GM12878 (cell line): ENCODE measurements at regions not wholly inside any gene's neighbourhood (a gene's known extent, or its start where the extent isn't known, plus 50 kb on each side); places are given as distances from the start of the nearest gene placed in this dataset.
A peak's percentile ranks its signal among the peaks of the same experiment; 100 is the strongest.

Experiments
- ASH2L ChIP-seq: fragments of 300-600, 200-600 bp; sonication (generic); IDR thresholded peaks from 2 replicates; pipeline ENCODE4 v1.6.1; 2017; ENCODE audit warnings: low read depth, mild to moderate bottlenecking, borderline replicate concordance
- ATF7 ChIP-seq: fragments of 450-650 bp; IDR thresholded peaks from 2 replicates; pipeline ENCODE4 v1.6.1; 2016; ENCODE audit warnings: low read depth, mild to moderate bottlenecking
- BCL11A ChIP-seq: IDR thresholded peaks from 2 replicates; pipeline ENCODE4 v1.6.1; 2011; ENCODE audit warnings: low read depth, low read length
- CREM ChIP-seq: IDR thresholded peaks from 2 replicates; pipeline ENCODE4 v1.6.1; 2014; ENCODE audit warnings: antibody characterized with exemption, low read depth
- ETV6 ChIP-seq, 2 experiments: fragments of 450-650 bp in 1 of 2; IDR thresholded peaks in 1 of 2; conservative IDR thresholded peaks in 1 of 2; 2 replicates each; pipeline ENCODE4 v1.6.1; 2014; ENCODE audit warnings: antibody characterized with exemption in 1 of 2, borderline replicate concordance in 1 of 2, low read depth in 1 of 2, mild to moderate bottlenecking in 1 of 2, moderate library complexity in 1 of 2
- FOXM1 ChIP-seq: IDR thresholded peaks from 2 replicates; pipeline ENCODE4 v1.6.1; 2012; ENCODE audit warnings: low read depth, mild to moderate bottlenecking, inconsistent platforms, low read length, moderate library complexity
- HDGF ChIP-seq: fragments of 450-650 bp; IDR thresholded peaks from 2 replicates; pipeline ENCODE4 v1.6.1; 2016; ENCODE audit warnings: antibody characterized with exemption
- MEF2B ChIP-seq: fragments of 450-650 bp; IDR thresholded peaks from 2 replicates; pipeline ENCODE4 v1.6.1; 2018; ENCODE audit warnings: mild to moderate bottlenecking, moderate library complexity; ENCODE audit not compliant: partially characterized antibody, poor library complexity, severe bottlenecking
- MTA2 ChIP-seq: fragments of 450-650 bp; IDR thresholded peaks from 2 replicates; pipeline ENCODE4 v1.6.1; 2016; ENCODE audit warnings: low read depth, mild to moderate bottlenecking, moderate library complexity
- MTA3 ChIP-seq: IDR thresholded peaks from 2 replicates; pipeline ENCODE4 v1.6.1; 2012; ENCODE audit warnings: low read length, inconsistent platforms, borderline replicate concordance
- NFIC ChIP-seq: IDR thresholded peaks from 2 replicates; pipeline ENCODE4 v1.6.1; 2012; ENCODE audit warnings: low read depth, mild to moderate bottlenecking, inconsistent platforms, low read length, moderate library complexity
- POU2F2 ChIP-seq: IDR thresholded peaks from 3 replicates; pipeline ENCODE4 v1.6.1; 2011; ENCODE audit warnings: low read depth, mild to moderate bottlenecking, low read length, borderline replicate concordance
- SPI1 ChIP-seq: IDR thresholded peaks from 2 replicates; pipeline ENCODE4 v1.6.1; 2011; ENCODE audit warnings: low read depth, mild to moderate bottlenecking, low read length, moderate library complexity, borderline replicate concordance; ENCODE audit not compliant: insufficient read depth
- SUPT20H ChIP-seq: IDR thresholded peaks from 2 replicates; pipeline ENCODE4 v1.6.1; 2011; ENCODE audit warnings: low read depth, mild to moderate bottlenecking, low read length, moderate library complexity, borderline replicate concordance; ENCODE audit not compliant: control insufficient read depth
- TF ChIP-seq, protein P1 (sequence below): fragments of 450-650 bp; IDR thresholded peaks from 2 replicates; pipeline ENCODE4 v1.6.1; 2016; ENCODE audit warnings: mild to moderate bottlenecking
- TF ChIP-seq, protein P2 (sequence below): fragments of 450-650 bp; IDR thresholded peaks from 2 replicates; pipeline ENCODE4 v1.6.1; 2017; ENCODE audit warnings: mild to moderate bottlenecking, moderate library complexity
- TF ChIP-seq, protein P3 (sequence below): IDR thresholded peaks from 2 replicates; pipeline ENCODE4 v1.6.1; 2012; ENCODE audit warnings: low read length, inconsistent platforms

DNA sequence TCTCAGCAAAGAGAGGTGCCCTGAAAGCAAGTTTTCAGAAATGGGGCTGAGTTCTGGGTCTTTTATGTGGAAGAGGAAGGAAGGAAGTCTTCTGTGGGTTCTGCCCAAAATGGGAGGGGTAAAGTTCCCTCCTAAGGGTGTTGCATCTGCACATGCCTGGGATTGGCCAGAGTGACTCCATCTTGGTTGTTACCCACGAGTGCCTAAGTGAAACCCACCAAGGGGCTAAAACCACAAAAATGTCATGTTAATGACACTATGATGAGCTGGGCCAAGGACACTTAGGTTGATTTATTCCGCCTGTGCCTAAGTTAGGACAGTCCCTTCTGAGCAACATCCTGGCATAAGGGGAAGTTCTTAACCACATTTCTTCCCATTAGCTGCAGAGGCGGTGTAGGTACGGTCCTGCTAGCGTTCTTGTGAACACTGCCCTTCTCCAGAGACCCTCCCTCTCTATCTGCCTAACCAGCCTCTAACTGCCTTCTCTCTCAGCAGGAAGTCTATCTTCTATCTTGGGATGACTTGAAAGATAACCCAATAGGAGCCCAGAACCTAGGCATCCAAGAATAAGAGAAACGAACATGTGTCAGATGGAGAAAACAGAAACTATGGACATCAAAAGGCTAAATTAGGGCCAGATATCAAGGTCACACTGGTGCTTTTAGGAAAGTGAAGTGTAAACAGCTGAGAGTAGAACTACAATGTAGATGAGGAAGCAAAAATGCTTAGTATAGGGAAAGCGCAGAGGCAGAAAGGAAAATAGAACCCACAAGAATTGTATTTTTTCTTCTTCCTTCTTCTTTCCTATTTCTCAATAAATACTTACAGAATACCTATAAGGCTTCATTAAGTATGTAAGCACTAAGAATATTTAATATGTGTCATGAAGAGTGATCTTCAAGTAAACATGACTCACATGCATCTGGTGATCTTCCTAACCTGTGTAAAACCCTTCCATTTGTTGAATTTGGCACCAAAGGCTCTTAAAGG, 104.2 kb upstream of the AMN1 start (continued):
- TF ChIP-seq NFIC (no peak; the same call in 1 of the 2 replicates), SPI1 (0 out of 2 replicates have a peak, but pooled peaks have one; percentile 1), FOXM1 (no peak), ASH2L (no peak), MEF2B (peak; percentile 48), ATF7 (peak; percentile 42; the same call in 1 of the 2 replicates), MTA3 (peak; percentile 77; the same call in 1 of the 2 replicates), SUPT20H (no peak), BCL11A (peak; percentile 50; the same call in 1 of the 2 replicates), CREM (peak; percentile 12; the same call in 1 of the 2 replicates), POU2F2 (peak; percentile 84; the same call in 2 of the 3 replicates), HDGF (no peak), ETV6 (conservative IDR thresholded peaks at IDR 0.05 in 1 of 2, IDR thresholded peaks at IDR 0.05 in 1 of 2; ENCODE audit: borderline replicate concordance in 1 of 2, low read depth in 1 of 2) (peak in 1 of 2 experiments; percentile 89; a peak in 2 of 4 replicates), MTA2 (peak; percentile 77)
- TF ChIP-seq, protein P1, sequence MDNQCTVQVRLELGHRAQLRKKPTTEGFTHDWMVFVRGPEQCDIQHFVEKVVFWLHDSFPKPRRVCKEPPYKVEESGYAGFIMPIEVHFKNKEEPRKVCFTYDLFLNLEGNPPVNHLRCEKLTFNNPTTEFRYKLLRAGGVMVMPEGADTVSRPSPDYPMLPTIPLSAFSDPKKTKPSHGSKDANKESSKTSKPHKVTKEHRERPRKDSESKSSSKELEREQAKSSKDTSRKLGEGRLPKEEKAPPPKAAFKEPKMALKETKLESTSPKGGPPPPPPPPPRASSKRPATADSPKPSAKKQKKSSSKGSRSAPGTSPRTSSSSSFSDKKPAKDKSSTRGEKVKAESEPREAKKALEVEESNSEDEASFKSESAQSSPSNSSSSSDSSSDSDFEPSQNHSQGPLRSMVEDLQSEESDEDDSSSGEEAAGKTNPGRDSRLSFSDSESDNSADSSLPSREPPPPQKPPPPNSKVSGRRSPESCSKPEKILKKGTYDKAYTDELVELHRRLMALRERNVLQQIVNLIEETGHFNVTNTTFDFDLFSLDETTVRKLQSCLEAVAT = peak; percentile 20; the same call in 1 of the 2 replicates
- TF ChIP-seq, protein P2, sequence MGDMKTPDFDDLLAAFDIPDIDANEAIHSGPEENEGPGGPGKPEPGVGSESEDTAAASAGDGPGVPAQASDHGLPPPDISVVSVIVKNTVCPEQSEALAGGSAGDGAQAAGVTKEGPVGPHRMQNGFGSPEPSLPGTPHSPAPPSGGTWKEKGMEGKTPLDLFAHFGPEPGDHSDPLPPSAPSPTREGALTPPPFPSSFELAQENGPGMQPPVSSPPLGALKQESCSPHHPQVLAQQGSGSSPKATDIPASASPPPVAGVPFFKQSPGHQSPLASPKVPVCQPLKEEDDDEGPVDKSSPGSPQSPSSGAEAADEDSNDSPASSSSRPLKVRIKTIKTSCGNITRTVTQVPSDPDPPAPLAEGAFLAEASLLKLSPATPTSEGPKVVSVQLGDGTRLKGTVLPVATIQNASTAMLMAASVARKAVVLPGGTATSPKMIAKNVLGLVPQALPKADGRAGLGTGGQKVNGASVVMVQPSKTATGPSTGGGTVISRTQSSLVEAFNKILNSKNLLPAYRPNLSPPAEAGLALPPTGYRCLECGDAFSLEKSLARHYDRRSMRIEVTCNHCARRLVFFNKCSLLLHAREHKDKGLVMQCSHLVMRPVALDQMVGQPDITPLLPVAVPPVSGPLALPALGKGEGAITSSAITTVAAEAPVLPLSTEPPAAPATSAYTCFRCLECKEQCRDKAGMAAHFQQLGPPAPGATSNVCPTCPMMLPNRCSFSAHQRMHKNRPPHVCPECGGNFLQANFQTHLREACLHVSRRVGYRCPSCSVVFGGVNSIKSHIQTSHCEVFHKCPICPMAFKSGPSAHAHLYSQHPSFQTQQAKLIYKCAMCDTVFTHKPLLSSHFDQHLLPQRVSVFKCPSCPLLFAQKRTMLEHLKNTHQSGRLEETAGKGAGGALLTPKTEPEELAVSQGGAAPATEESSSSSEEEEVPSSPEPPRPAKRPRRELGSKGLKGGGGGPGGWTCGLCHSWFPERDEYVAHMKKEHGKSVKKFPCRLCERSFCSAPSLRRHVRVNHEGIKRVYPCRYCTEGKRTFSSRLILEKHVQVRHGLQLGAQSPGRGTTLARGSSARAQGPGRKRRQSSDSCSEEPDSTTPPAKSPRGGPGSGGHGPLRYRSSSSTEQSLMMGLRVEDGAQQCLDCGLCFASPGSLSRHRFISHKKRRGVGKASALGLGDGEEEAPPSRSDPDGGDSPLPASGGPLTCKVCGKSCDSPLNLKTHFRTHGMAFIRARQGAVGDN = peak; percentile 99
- TF ChIP-seq, protein P3, sequence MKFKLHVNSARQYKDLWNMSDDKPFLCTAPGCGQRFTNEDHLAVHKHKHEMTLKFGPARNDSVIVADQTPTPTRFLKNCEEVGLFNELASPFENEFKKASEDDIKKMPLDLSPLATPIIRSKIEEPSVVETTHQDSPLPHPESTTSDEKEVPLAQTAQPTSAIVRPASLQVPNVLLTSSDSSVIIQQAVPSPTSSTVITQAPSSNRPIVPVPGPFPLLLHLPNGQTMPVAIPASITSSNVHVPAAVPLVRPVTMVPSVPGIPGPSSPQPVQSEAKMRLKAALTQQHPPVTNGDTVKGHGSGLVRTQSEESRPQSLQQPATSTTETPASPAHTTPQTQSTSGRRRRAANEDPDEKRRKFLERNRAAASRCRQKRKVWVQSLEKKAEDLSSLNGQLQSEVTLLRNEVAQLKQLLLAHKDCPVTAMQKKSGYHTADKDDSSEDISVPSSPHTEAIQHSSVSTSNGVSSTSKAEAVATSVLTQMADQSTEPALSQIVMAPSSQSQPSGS = 0 out of 2 replicates have a peak, but pooled peaks have one; percentile 49
